ENCODE measurements at regions not wholly inside any gene's neighbourhood (a gene's known extent, or its start where the extent isn't known, plus 50 kb on each side); places are given as distances from the start of the nearest gene placed in this dataset.

DNA sequence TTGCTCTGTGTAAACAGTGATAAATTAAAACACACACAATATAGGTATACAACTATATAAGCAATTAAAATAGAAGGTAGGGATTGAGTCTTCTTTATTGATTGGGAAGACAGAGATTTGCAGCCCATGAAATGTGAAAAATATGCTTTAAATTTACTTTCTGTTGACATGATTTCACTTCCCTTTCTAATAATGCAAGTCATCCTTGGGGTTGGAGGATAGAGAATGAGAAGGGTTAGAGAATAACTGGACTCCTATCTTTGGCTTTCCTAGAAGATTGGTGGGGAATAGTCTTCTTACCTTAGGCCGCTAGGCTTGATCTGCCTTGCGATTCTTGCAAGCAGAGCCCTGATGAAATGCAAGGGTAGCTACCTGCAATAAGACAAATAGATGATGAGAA, 339.8 kb downstream of the NYAP2 start:
- Mint-ChIP-seq H3K27ac (no peak overlapping the region), H3K27me3 (peaks cover 2% of the 10 kb centered on the region), H3K4me3 (no peak overlapping the region), H3K4me1 (ENCODE audit: low read depth) (no peaks in the 10 kb centered on the region), H3K36me3 (no peaks in the 10 kb centered on the region), H3K9me3 (ENCODE audit: low read depth) (no peaks in the 10 kb centered on the region)

DNA sequence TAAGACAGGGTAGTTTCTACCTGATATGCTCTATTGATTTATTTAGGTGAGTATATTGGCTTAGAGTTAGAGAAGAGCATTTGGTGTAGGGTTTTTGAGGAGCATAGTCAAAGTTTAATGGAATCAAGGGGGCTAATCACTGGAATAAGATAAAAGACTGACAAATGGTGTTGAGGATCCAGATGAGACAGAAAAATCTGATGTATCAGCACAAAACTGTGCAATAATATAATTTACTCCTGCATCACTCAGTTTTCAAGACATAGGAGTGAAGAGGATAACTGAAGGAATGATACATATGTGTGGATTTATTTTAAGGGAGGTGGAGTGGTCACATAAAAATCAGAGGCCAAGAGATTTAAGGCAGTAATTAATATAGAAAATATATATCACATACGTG, 339.2 kb downstream of the NYAP2 start:
- no peaks in the 10 kb centered on the region for H3K4me1 Mint-ChIP-seq (ENCODE audit: low read depth)
- no peaks in the 10 kb centered on the region for H3K9me3 Mint-ChIP-seq (ENCODE audit: low read depth)
- no peak overlapping the region for H3K4me3 Mint-ChIP-seq
- peaks cover 4% of the 10 kb centered on the region for H3K27me3 Mint-ChIP-seq
- no peak overlapping the region for H3K27ac Mint-ChIP-seq
- H3K36me3 Mint-ChIP-seq = no peaks in the 10 kb centered on the region

DNA sequence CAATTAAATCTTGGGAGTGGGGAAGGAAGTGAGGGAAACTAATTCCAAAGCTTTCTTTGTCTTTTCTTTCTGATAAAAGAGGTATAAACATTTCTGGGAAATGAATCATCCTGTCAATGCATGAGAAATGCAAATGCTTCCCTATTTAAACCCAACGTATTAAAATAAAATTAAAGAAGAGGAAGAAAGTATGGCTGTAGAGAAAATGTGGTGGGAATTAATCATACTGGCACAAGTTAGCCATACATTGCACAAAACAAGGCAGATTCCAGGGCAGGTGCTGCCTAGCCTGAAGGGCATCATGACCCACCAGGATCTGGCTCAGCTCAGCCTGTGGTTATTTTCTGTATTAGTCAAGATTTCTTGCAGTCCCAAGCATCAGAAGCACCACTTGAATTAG, 338.0 kb downstream of the NYAP2 start:
- H3K4me3 Mint-ChIP-seq = no peak overlapping the region
- H3K27ac Mint-ChIP-seq = no peak overlapping the region
- no peaks in the 10 kb centered on the region for H3K36me3 Mint-ChIP-seq
- H3K4me1 Mint-ChIP-seq (ENCODE audit: low read depth) = no peaks in the 10 kb centered on the region
- peaks cover 4% of the 10 kb centered on the region for H3K27me3 Mint-ChIP-seq
- no peaks in the 10 kb centered on the region for H3K9me3 Mint-ChIP-seq (ENCODE audit: low read depth)

GRCh38 chr2:225735844-225736243, 336.3 kb downstream of the NYAP2 start:
- no peaks in the 10 kb centered on the region for H3K36me3 Mint-ChIP-seq
- H3K4me3 Mint-ChIP-seq = no peak overlapping the region
- H3K27me3 Mint-ChIP-seq = peaks cover 10% of the 10 kb centered on the region
- no peaks in the 10 kb centered on the region for H3K9me3 Mint-ChIP-seq (ENCODE audit: low read depth)
- no peak overlapping the region for H3K27ac Mint-ChIP-seq
- no peaks in the 10 kb centered on the region for H3K4me1 Mint-ChIP-seq (ENCODE audit: low read depth)

DNA sequence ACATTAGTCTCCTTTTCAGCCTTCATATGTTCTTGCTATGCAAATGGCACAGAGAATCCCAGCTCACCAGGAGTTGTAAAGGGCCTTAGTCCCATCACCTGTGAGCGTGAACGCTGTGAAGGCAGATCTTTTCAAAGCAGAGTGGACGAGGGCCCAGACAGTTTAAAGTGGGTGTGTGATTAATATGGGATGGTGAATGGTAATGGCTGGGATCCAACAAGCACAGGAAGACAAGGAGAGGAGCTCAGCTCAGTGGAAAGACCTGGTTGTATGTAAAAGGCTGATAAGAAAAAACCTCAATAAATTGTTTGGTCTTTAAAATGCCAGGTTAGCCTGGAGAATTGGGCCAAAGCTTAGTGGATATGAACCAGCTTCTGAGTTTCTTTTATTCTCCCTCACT, 326.2 kb downstream of the NYAP2 start:
- H3K27ac Mint-ChIP-seq = no peak overlapping the region
- no peaks in the 10 kb centered on the region for H3K4me1 Mint-ChIP-seq (ENCODE audit: low read depth)
- H3K27me3 Mint-ChIP-seq = peaks cover 5% of the 10 kb centered on the region
- no peak overlapping the region for H3K4me3 Mint-ChIP-seq
- H3K36me3 Mint-ChIP-seq = no peaks in the 10 kb centered on the region
- no peaks in the 10 kb centered on the region for H3K9me3 Mint-ChIP-seq (ENCODE audit: low read depth)

Measured in activated naive CD8-positive, alpha-beta T cell (primary cell).